HEK293T (cell line): ENCODE measurements at regions not wholly inside any gene's neighbourhood (a gene's known extent, or its start where the extent isn't known, plus 50 kb on each side); places are given as distances from the start of the nearest gene placed in this dataset.

Experiments
- CTCF ChIA-PET: fragments of 350-600 bp; formaldehyde crosslinking; extraction: SDS; loops from one replicate; lab custom pipeline; 2021; ENCODE audit warnings: antibody characterized with exemption, inconsistent platforms; lab: Yijun Ruan, JAX
- POLR2A ChIA-PET: fragments of 350-600 bp; formaldehyde crosslinking; extraction: SDS; loops from one replicate; lab custom pipeline; 2020; ENCODE audit warnings: antibody characterized with exemption, inconsistent platforms; lab: Yijun Ruan, JAX
- DNase-seq: peaks from one replicate; pipeline ENCODE4 v3.0.0; 2012; ENCODE audit warnings: mixed read lengths; ENCODE audit errors: extremely low spot score
- ARNT ChIP-seq: fragments of 450-650 bp; IDR thresholded peaks from 2 replicates; pipeline ENCODE4 v1.6.1; 2017; ENCODE audit warnings: mild to moderate bottlenecking
- BHLHE40 ChIP-seq: fragments of 450-650 bp; IDR thresholded peaks from 2 replicates; pipeline ENCODE4 v1.6.1; 2016; ENCODE audit warnings: mild to moderate bottlenecking, moderate library complexity, borderline replicate concordance
- CTBP1 ChIP-seq: fragments of 450-650 bp; IDR thresholded peaks from 2 replicates; pipeline ENCODE4 v1.6.1; 2016; ENCODE audit warnings: borderline replicate concordance
- ELF4 ChIP-seq: fragments of 450-650 bp; IDR thresholded peaks from 2 replicates; pipeline ENCODE4 v1.6.1; 2017; ENCODE audit warnings: antibody characterized with exemption
- FOXA1 ChIP-seq: fragments of 450-650 bp; IDR thresholded peaks from 2 replicates; pipeline ENCODE4 v1.6.1; 2016; ENCODE audit warnings: mild to moderate bottlenecking
- FOXK2 ChIP-seq: fragments of 450-650 bp; IDR thresholded peaks from 2 replicates; pipeline ENCODE4 v1.6.1; 2016; ENCODE audit warnings: mild to moderate bottlenecking
- FOXM1 ChIP-seq: fragments of 450-650 bp; IDR thresholded peaks from 2 replicates; pipeline ENCODE4 v1.6.1; 2017; ENCODE audit warnings: mild to moderate bottlenecking, borderline replicate concordance
- HDGF ChIP-seq: fragments of 450-650 bp; IDR thresholded peaks from 2 replicates; pipeline ENCODE4 v1.6.1; 2017; ENCODE audit warnings: antibody characterized with exemption, borderline replicate concordance
- L3MBTL2 ChIP-seq: fragments of 450-650 bp; conservative IDR thresholded peaks from 2 replicates; pipeline ENCODE4 v1.6.1; 2016; ENCODE audit warnings: mild to moderate bottlenecking
- LEF1 ChIP-seq: fragments of 450-650 bp; IDR thresholded peaks from 2 replicates; pipeline ENCODE4 v1.6.1; 2017; ENCODE audit warnings: mild to moderate bottlenecking, borderline replicate concordance
- NFRKB ChIP-seq: fragments of 450-650 bp; IDR thresholded peaks from 2 replicates; pipeline ENCODE4 v1.6.1; 2016; ENCODE audit warnings: mild to moderate bottlenecking, moderate library complexity
- PKNOX1 ChIP-seq: fragments of 450-650 bp; IDR thresholded peaks from 2 replicates; pipeline ENCODE4 v1.6.1; 2016
- SP1 ChIP-seq: fragments of 450-650 bp; IDR thresholded peaks from 2 replicates; pipeline ENCODE4 v1.6.1; 2017
- SUZ12 ChIP-seq: fragments of 450-650 bp; IDR thresholded peaks from 2 replicates; pipeline ENCODE4 v1.6.1; 2016; ENCODE audit warnings: mild to moderate bottlenecking
- TARDBP ChIP-seq: fragments of 450-650 bp; IDR thresholded peaks from 2 replicates; pipeline ENCODE4 v1.6.1; 2016
- ZNF384 ChIP-seq: fragments of 450-650 bp; IDR thresholded peaks from 2 replicates; pipeline ENCODE4 v1.6.1; 2016

GRCh38 chr16:52256310-52257078 is 290.4 kb downstream of the TOX3 start:
- no peak for DNase-seq
- no peak for TF ChIP-seq TARDBP
- no peak for TF ChIP-seq BHLHE40
- no peak for TF ChIP-seq FOXA1
- TF ChIP-seq ARNT = no peak
- ChIA-PET POLR2A (no interaction called here), CTCF (no interaction called here)

GRCh38 chr16:52254746-52255145 is 292.2 kb downstream of the TOX3 start:
- no peak for DNase-seq
- POLR2A ChIA-PET = no interaction called here
- TF ChIP-seq FOXM1 = no peak
- TF ChIP-seq ARNT = no peak
- no peak for TF ChIP-seq L3MBTL2
- TF ChIP-seq HDGF = no peak
- no peak for TF ChIP-seq SP1
- no peak for TF ChIP-seq LEF1
- no peak for TF ChIP-seq PKNOX1
- no peak for TF ChIP-seq SUZ12
- TF ChIP-seq ELF4 = no peak
- TF ChIP-seq NFRKB = no peak
- TF ChIP-seq FOXA1 = no peak
- TF ChIP-seq CTBP1 = no peak
- no peak for TF ChIP-seq BHLHE40
- no peak for TF ChIP-seq TARDBP
- no peak for TF ChIP-seq FOXK2
- TF ChIP-seq ZNF384 = no peak
- CTCF ChIA-PET = no interaction called here

- ChIA-PET CTCF (no interaction called here), POLR2A (no interaction called here)
- TF ChIP-seq LEF1 (no peak), ARNT (no peak), CTBP1 (no peak), BHLHE40 (no peak), ELF4 (no peak), HDGF (no peak), SUZ12 (no peak), TARDBP (no peak), NFRKB (no peak), ZNF384 (no peak), PKNOX1 (no peak), FOXA1 (no peak), FOXM1 (no peak), FOXK2 (no peak), SP1 (no peak), L3MBTL2 (no peak)
- DNase-seq = no peak
These were observed 294.3 kb downstream of the TOX3 start for GRCh38 chr16:52252680-52253079.

- CTCF ChIA-PET = no interaction called here
- POLR2A ChIA-PET = no interaction called here
- TF ChIP-seq NFRKB = no peak
- TF ChIP-seq SP1 = no peak
- no peak for TF ChIP-seq LEF1
- no peak for TF ChIP-seq ZNF384
- TF ChIP-seq ELF4 = no peak
- no peak for TF ChIP-seq CTBP1
- no peak for TF ChIP-seq FOXA1
- TF ChIP-seq BHLHE40 = no peak
- TF ChIP-seq TARDBP = no peak
- TF ChIP-seq PKNOX1 = no peak
- TF ChIP-seq ARNT = no peak
- TF ChIP-seq HDGF = no peak
- no peak for TF ChIP-seq FOXK2
- TF ChIP-seq SUZ12 = no peak
- no peak for TF ChIP-seq L3MBTL2
- TF ChIP-seq FOXM1 = no peak
- DNase-seq = no peak
These were observed 295.4 kb downstream of the TOX3 start for GRCh38 chr16:52251495-52251894.

GRCh38 chr16:52247737-52248136 is 299.2 kb downstream of the TOX3 start:
- CTCF ChIA-PET = no interaction called here

More at GRCh38 chr16:52247737-52248136, 299.2 kb downstream of the TOX3 start:
- no peak for TF ChIP-seq CTBP1
- TF ChIP-seq ZNF384 = no peak
- TF ChIP-seq PKNOX1 = no peak
- TF ChIP-seq LEF1 = no peak
- TF ChIP-seq SUZ12 = no peak
- no peak for TF ChIP-seq FOXA1
- TF ChIP-seq FOXM1 = no peak
- POLR2A ChIA-PET = no interaction called here
- no peak for DNase-seq
